Astrocyte of the cerebellum (primary cell): ENCODE measurements at regions not wholly inside any gene's neighbourhood (a gene's known extent, or its start where the extent isn't known, plus 50 kb on each side); places are given as distances from the start of the nearest gene placed in this dataset.
A peak's percentile ranks its signal among the peaks of the same experiment; 100 is the strongest.

Experiments
- DNase-seq: peaks from one replicate; pipeline ENCODE4 v3.0.0-alpha.2; 2011; ENCODE audit warnings: low read depth
- H3K4me3 ChIP-seq: 2 replicates; pipeline ENCODE4 v1.5.1; 2011; ENCODE audit warnings: mild to moderate bottlenecking, low read depth, low read length, moderate library complexity
- CTCF ChIP-seq: IDR thresholded peaks from 2 replicates; pipeline ENCODE4 v1.5.1; 2012; ENCODE audit warnings: low read length, low read depth, moderate library complexity, mild to moderate bottlenecking; ENCODE audit errors: missing control alignments
- in situ Hi-C: cut with HindIII; loops from 2 replicates; pipeline ENCODE4 v1.10.0; 2017; ENCODE audit warnings: low sequenced_read_pairs

DNA sequence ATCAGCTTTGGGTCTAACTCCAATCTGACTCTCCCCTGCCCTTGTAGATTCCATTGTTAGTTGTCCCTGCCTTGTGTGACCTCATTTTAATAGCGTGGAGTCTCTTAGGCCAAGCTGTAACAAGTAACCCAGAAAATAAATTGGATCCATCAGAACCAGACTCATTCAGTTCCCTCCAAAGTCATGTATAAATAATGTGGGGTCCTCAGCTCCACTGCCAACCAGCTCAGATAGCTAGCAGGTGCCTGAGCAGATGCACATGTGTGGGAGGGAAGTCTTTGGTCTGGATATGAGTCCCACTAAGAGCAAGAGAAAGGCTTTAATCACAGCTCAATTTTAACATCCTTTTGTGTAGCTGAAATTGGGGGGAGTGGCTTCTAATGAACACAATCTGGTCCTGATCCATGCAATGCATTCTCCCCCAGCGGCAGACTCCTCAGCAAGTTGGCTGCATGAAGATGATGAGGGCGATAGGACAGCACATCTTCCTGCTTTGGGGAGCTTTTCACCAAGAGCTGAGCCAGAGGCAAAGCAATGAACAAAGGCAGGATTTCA lies 151.6 kb downstream of the ABCC12 start:
- in situ Hi-C loops = no loop called here
- no peak for TF ChIP-seq CTCF
- H3K4me3 ChIP-seq = no peak overlapping the region
- DNase-seq = no peak

- no peak for TF ChIP-seq CTCF
- in situ Hi-C loops = no loop called here
- DNase-seq = peak; percentile 35
- no peak overlapping the region for H3K4me3 ChIP-seq
These were observed 152.4 kb downstream of the ABCC12 start for GRCh38 chr16:48003206-48003907.

DNA sequence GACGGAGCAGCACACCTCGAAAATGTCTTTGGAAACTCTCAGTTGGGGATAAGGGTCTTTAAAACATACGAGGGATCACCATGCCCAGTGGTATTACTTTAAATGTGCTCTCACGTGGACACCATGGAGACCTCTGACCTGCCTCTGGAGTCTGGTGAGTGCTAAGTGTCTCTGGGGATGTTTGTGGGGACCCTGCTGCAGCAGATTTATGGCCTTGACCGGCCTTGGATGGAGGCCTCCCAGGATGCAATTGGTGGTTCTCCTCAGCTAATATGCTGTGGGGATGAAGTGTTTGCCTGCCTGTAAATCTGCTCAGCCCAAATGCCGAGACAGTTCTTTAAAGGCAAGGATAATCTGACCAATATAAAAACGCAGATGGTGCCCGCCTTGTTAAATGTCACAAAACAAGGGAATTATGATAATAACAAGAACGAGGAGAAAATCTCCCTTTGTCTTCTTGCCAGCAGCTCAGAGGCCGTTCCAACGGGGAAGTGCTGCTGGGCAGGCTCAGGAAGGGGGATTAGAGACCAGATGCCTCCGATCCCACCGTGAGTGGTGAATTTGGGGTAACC lies 154.4 kb downstream of the ABCC12 start:
- no peak for DNase-seq
- in situ Hi-C loops = no loop called here
- no peak overlapping the region for H3K4me3 ChIP-seq
- no peak for TF ChIP-seq CTCF

- in situ Hi-C loops = no loop called here
These were observed 155.2 kb downstream of the ABCC12 start for GRCh38 chr16:48000622-48001021.

DNA sequence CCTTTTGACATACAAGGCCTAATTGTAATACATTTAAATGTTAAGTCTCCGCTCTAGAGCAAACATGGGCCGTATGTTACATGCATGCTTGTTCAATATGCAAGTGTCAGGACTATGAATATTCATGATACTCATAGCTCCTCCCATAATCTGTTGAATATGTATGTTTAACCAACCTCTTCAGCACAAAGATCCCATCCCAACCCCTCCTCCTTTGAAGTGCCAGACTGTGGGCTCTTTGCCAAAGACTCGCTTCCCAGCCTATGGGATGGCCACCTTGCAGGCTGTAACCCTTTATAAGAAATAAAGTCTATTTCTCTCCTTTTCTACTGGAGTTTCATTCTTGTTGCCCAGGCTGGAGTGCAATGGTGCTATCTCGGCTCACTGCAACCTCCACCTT lies 156.2 kb downstream of the ABCC12 start:
- in situ Hi-C loops = no loop called here

More at GRCh38 chr16:48000622-48001021, 155.2 kb downstream of the ABCC12 start:
- TF ChIP-seq CTCF = no peak
- DNase-seq = no peak
- no peak overlapping the region for H3K4me3 ChIP-seq

GRCh38 chr16:47995354-47995753 lies 160.4 kb downstream of the ABCC12 start:
- no peak for TF ChIP-seq CTCF
- no peak for DNase-seq
- no peak overlapping the region for H3K4me3 ChIP-seq
- in situ Hi-C loops = no loop called here

More for the DNA sequence above, 156.2 kb downstream of the ABCC12 start:
- DNase-seq = no peak
- TF ChIP-seq CTCF = no peak
- no peak overlapping the region for H3K4me3 ChIP-seq
